GM21825 (cell line): ENCODE measurements at regions not wholly inside any gene's neighbourhood (a gene's known extent, or its start where the extent isn't known, plus 50 kb on each side); places are given as distances from the start of the nearest gene placed in this dataset.

Experiments used
- ATAC-seq: cut with Tn5 transposase; IDR thresholded peaks from one replicate; pipeline ENCODE4 v1.9.1; 2021; ENCODE audit warnings: mild to moderate bottlenecking, moderate library complexity; ENCODE audit not compliant: unreplicated experiment

DNA sequence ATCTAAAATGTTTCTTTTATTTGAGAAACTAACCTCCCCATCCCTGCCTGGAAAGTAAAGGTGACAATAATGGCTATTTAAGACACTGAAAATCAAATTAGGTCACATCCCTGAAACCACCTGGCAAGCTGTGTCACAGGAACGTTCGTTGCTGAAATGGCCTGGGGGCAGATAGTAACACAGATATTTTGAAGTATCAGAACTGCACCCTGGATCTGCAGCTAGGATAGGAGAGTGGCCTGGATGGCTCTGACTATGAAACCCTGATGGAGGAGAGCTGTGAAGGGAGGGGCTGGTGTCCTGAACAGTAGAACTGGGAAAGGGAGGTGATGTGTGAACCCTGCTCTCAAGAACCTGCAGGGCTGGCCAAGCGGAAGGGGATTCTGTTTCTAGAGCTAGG is 648.3 kb upstream of the CFAP20DC start:
- no peak for ATAC-seq

GRCh38 chr3:59696783-59697182 is 647.0 kb upstream of the CFAP20DC start:
- no peak for ATAC-seq

DNA sequence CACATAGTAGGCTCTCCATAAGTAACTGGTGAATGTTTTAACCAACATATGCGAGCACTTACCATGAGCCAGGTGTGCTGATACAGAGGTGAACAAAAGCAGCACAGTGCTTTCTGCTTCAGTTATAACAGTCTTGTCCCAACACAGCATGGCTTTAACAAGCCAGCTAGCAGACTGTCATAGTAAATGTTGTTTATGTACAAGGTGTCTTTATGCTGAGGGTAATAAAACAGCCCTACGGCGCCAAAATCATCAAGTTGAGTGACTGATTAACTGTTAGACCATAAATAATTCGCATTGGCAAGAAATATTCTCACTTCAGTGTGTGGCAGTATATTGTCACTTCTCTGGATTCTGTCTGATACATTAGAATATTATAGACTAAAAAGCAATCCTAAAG is 646.0 kb upstream of the CFAP20DC start:
- ATAC-seq = no peak

DNA sequence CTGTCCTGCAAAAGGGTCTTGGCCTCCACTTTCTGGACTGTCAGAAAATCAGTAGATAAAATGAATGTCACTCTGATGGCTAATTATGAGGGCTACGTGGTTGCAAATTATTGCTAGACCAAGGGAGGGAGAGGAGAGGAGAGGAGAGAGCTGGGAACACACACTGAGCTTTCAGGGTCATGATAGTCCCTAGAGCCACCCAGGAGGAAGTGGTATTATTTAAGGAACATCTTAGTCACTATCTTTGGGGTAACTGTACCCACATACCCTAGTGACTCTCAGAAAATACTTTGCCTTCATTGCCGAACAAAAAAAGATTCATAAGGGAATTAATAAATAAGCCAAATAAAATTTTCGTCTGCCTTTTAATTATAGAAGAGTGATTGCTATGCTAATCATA is 642.3 kb upstream of the CFAP20DC start:
- no peak for ATAC-seq

- no peak for ATAC-seq
These were observed 641.1 kb upstream of the CFAP20DC start for GRCh38 chr3:59690886-59691285.

- no peak for ATAC-seq
These were observed 638.8 kb upstream of the CFAP20DC start for GRCh38 chr3:59688636-59689035.

GRCh38 chr3:59685432-59685831 is 635.6 kb upstream of the CFAP20DC start:
- no peak for ATAC-seq

DNA sequence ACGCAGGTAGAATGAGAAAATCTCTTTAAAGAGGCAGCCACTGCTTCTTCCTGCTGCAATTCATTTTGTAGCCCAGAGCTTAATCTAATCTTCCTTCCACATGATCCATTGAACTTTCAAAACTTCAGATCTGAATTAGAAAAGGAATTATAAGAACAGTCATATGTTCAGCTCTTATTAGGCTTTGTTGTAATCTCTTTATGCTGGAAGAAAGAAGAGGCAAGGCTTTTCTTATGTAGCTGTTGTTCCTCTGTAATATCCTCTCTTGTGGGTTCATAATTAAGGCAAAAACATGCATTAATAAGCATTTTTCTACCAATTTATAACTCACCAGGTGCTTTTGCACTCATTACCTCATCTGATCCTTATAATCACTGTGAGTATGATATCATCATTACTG is 634.9 kb upstream of the CFAP20DC start:
- no peak for ATAC-seq

- ATAC-seq = no peak
These were observed 631.1 kb upstream of the CFAP20DC start for GRCh38 chr3:59680919-59681318.

DNA sequence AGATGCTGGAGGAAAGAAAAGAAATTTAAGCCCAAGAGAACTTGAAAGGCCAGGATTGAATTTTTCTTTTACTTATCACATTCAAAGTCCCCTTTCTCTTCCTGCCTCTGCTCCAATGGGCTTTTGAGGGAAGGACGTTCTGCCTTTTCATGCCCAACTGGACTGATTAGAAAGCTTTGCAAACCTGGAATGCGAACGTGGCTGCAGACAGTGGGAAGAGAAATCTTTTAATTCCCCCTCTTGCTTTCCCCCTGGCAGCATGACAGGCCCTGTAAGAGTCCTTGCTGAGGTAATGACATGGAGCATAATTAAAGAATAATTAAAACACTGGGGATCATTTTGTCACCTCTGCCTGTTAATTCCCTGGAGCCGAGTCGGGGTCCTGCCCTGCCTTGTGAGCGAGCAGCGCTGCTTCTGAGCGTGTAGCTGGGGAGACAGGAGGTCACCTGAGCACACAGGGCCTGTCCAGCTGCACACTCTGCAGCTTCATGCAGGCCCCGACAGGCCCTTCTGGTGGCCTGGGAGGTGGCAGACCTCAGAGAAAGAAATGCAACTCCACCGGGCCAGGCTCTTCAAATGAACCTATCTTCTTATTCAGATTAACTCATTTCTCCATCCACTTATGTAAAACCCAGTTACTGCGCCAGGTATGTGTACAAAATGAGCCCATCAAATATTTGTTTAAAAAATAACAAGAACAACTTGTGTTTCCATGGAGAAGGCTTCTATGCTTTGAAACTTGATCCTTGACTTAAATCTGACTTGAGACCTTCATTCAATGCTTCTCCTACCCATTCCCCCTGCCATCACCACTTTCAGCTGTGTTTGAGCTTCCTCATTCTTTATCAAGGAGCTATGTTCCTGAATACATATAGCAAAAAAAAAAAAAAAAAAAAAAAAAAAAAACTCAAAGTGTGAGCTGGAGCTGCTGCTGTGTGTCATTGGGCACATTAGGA is 628.2 kb upstream of the CFAP20DC start:
- ATAC-seq = no peak

DNA sequence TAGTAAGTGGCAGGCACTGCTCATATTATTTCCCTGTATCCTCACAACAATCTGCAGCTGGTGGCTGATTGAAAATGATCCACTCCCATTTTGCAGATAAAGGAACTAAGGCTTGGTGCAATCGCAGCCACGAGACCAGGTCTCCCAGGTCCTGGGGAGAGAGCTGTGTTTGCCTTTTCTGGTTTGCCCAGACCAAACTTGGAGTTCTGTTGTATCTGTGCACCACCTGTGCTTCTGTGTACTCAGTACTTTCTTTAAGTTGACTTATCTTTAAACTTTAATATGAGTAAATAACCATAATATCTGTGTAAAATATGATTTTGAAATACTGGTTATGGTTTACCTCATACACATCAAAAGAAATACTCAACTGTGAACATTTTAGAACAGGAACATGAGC is 625.7 kb upstream of the CFAP20DC start:
- no peak for ATAC-seq

- no peak for ATAC-seq
These were observed 613.4 kb upstream of the CFAP20DC start for GRCh38 chr3:59663076-59663850.

DNA sequence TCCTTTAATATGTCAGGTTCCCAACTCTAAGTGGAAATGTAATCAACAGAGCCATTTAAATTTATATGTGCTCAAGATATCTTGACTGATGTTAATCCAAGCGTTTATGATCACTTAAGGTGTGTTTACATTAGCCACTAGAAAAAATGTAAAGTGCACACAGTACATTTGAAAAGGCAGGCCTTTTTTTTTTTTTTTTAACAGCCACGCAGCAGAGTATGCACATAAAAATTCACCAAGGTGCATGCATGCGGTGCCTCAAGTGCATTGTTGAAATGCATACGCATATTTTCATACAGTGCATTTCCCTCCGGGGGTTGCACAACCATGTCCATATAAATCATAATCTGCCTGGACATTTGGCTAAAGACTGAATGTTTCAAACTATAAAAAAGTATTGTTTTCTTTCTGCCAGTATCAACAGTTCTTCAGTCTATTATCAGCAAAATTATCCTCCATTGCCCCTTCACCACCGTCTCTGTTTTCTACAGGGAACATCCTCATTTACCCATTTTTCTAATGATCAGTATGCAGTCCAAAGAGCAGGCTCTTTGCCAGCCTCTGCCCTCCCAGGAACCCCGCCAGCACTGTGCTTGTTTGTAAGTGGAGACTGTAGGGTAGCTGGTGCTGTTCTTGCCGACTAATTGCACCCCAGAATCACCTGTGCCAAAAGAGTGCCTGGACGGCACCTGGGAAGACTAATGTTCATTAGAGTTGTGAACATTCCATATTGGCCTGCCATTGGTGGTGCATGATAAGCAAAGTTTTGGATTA is 611.2 kb upstream of the CFAP20DC start:
- ATAC-seq = no peak

GRCh38 chr3:59660376-59660775 is 610.6 kb upstream of the CFAP20DC start:
- no peak for ATAC-seq

DNA sequence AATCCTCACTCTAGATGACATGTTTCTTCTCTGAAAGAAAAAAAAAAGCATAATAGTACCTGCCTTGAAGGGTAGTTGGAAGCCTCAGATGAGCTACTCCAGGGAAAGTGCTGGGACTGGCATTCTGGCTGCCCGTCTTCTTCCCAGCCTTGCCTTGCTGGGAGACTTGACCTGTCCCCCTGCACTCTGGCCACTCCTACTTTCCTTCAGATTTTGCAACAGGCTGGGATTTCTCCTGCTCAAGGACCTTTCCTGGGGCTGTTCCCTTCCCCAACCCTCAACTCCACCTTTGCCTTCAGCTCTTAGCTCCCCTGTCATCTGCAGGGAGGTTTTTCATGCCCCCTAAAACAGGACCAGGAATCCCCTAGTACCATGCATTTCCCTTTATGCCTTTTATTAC is 609.9 kb upstream of the CFAP20DC start:
- no peak for ATAC-seq

- ATAC-seq = no peak
These were observed 609.0 kb upstream of the CFAP20DC start for GRCh38 chr3:59658866-59659265.

GRCh38 chr3:59658274-59658673 is 608.4 kb upstream of the CFAP20DC start:
- no peak for ATAC-seq

DNA sequence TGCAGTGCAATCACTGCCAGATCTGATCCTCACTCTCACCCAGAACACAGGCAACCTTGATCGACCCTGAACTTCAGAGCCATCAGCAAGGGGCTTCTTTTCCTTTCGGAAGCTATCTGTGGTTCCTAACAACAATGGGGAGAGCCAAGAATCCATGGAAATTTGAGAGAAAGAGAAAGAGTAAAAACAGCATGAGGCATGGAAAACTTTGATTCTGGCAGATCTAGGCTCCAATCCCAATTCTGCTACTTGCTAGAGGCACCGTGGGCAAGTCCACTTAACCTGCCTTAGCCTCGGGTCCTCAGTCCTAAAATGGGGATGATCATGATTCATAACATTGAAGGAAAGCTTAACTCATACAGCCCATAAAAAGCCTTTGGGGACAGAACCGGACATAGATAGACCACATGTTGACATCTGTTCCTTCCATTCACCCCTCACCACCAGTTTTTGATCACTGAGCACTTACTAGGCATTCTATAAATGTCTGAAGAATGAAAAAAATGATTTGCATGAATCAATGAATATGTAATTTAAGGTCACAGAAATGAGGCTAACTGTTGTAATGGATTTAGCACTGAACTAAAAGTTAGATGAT is 605.7 kb upstream of the CFAP20DC start:
- ATAC-seq = no peak

DNA sequence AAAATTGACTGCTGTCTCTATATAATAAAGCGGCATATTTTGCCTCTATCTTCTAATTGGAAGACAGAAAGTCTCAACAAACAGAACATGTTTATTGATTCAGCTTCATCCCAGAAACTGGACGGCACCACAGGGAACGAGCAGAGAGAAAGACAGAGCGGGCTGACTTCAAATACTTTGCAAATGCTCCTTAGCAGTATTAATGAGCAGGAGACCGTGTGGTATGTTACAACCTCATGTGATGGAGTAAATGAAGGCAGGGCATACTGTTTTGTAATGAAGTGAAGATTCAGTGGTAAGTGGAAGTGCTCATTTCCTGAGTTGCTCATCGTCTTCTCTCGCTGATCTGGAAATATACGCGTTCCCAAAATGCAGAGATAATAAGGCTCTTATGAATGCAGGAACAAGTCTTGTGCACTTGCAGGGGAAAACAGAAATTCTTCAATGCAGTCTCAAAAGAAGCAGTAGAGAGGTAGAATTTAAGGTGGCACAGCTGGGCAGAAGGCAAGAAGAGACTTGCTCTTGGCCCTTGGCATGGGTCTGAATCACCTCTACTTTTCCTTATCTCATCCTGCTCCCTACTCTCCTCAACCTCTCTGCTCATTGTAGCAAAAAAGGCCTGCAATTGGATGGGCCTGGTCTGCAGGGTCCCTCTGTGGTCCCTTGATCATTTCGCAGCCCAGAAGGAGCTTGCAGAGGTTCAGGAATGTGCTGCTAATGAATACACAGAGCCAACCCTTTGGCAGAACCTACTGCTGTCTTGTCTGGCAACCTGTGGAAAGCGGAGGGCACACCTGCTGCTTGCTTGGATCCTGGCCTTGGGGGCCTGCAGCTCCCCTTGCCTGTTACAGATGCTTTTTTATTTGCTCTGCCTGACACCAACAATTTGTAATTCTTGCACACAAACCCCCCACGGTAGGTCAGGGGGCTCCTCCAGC is 604.9 kb upstream of the CFAP20DC start:
- no peak for ATAC-seq

GRCh38 chr3:59654123-59654479 is 604.3 kb upstream of the CFAP20DC start:
- ATAC-seq = no peak
